K562 (cell line): ENCODE measurements at regions not wholly inside any gene's neighbourhood (a gene's known extent, or its start where the extent isn't known, plus 50 kb on each side); places are given as distances from the start of the nearest gene placed in this dataset.

ENCODE experiments used
- CTCF ChIP-seq, 3 experiments: IDR thresholded peaks in 2 of 3; conservative IDR thresholded peaks in 1 of 3; 2 replicates each; pipeline ENCODE4 v1.5.1; 2011 to 2012; ENCODE audit warnings: low read length in 3 of 3, mild to moderate bottlenecking in 3 of 3, control low read depth in 2 of 3, improper control_type of control experiment in 1 of 3, inconsistent platforms in 1 of 3, low read depth in 1 of 3, mixed read lengths in 1 of 3, moderate library complexity in 1 of 3; ENCODE audit not compliant: insufficient read depth in 2 of 3
- EP300 ChIP-seq: IDR thresholded peaks from 2 replicates; pipeline ENCODE4 v1.6.1; 2012; ENCODE audit warnings: low read length, improper control_type of control experiment
- HDAC6 ChIP-seq: IDR thresholded peaks from 2 replicates; pipeline ENCODE4 v1.6.1; 2012; ENCODE audit warnings: low read depth, mild to moderate bottlenecking, control low read depth, inconsistent platforms, low read length, moderate library complexity
- RCOR1 ChIP-seq, 2 experiments: IDR thresholded peaks; 2 replicates each; pipeline ENCODE4 v1.6.1; 2012; ENCODE audit warnings: low read depth in 2 of 2, low read length in 2 of 2, borderline replicate concordance in 1 of 2, improper control_type of control experiment in 1 of 2
- TAF7 ChIP-seq: fragments of 450-650 bp; IDR thresholded peaks from 2 replicates; pipeline ENCODE4 v1.6.1; 2016; ENCODE audit warnings: missing genetic modification characterization, missing compliant biosample characterization

- TF ChIP-seq TAF7 (tag) (no peak), CTCF (IDR thresholded peaks at IDR 0.05 in 2 of 3, conservative IDR thresholded peaks at IDR 0.05 in 1 of 3; ENCODE audit: insufficient read depth in 2 of 3, low read depth in 1 of 3, low read length in 3 of 3) (no peak), HDAC6 (no peak), EP300 (no peak), RCOR1 (IDR thresholded peaks at IDR 0.05; ENCODE audit: borderline replicate concordance in 1 of 2, low read depth in 2 of 2, low read length in 2 of 2) (no peak)
Measured at GRCh38 chr5:168031614-168032013, 259.8 kb upstream of the WWC1 start.
